GM18868 (cell line): ENCODE measurements at regions not wholly inside any gene's neighbourhood (a gene's known extent, or its start where the extent isn't known, plus 50 kb on each side); places are given as distances from the start of the nearest gene placed in this dataset.

ENCODE experiments used
- ATAC-seq: cut with Tn5 transposase; IDR thresholded peaks from one replicate; pipeline ENCODE4 v1.9.1; 2021; ENCODE audit warnings: mild to moderate bottlenecking, moderate library complexity; ENCODE audit not compliant: unreplicated experiment

DNA sequence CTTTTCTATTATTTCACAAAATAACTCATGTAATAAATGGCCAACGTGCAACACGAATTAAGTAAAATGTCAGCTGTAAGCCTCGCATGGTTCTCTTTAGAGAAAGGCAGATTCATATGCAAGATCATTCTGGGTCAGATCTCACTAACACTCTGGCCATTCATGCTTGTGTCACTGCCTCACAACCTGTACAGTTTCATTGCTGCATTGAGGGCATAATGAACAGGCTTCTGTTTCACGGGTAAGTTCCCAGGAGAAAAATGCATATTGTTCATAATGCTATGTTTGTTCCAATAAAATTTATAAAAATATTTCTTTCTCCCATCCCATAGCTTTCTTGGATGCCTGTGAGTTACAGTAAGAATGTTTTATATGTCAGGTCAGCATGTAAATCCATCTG is 734.0 kb upstream of the ANKRD30A start:
- no peak for ATAC-seq

DNA sequence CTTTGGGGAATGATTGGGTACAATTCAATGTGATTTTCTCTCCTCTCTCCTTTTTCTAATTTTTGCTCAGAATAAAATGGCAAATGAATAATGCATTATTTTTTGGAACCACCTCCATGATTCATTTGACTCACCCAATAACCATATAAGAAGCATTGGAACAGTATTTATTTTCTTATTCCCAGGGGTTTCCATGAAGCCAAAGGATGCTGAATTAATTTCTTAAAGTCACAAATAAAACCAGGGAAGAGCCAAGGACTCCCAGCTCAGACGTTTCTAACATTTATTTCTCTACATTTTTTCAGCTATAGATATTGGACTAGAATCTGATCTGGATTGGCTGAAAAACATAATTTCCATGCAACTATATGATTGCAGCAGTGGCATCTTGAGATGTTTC is 735.2 kb upstream of the ANKRD30A start:
- no peak for ATAC-seq

DNA sequence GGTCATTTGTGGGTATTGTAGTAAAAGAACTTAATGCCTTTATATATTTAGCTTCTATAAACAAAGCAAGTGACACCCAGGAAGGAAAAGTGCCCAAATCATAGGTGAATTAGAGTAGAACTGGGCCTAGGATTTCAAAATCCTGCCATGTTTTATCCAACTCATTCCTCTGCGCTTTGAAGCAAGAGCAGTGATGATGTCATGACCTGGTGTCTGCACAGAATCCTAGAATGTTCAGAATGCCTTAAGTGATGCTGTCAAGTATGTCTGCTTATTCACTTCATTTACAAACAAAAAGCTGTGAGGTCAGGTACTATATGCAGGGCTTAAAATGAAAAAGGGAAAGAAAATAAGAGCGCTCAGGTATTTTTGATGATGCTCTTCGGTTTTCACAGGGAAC is 737.2 kb upstream of the ANKRD30A start:
- ATAC-seq: no peak

DNA sequence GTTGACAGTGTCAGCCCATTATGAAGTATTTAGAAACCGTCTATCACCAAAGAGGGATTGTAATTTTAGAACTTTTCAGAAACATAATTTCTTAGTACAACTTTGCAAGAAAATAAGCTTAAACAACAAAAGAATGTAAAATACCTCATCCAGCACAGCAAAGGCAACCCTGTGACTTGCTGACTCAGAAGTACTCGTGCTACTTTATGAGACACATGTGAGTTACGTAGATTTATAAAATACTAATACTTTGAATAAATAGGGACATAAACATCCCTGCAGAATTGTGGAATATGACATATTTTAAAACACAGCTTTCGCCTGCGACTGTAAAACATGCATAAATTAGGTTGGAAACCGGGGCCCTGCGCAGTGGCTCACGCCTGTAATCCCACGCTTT is 739.7 kb upstream of the ANKRD30A start:
- ATAC-seq: no peak

DNA sequence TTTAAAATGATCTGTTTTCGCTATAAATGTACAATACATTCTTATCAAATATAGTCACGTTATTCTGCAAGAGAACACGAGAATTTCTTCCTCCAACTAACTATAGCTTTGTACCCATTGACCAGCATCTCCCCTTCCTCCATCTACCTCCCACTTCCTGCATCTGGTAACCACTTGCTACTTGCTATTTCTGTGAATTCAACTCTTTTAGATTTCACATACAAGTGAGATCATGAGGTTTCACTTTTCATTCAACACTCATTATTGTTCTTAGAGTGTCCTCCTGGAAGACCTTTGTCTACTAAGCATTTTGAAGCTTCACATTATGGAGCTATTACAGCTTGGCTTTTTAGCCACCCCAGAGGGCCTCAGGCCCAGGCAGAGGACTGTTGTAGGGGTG is 741.3 kb upstream of the FZD8 start:
- no peak for ATAC-seq

DNA sequence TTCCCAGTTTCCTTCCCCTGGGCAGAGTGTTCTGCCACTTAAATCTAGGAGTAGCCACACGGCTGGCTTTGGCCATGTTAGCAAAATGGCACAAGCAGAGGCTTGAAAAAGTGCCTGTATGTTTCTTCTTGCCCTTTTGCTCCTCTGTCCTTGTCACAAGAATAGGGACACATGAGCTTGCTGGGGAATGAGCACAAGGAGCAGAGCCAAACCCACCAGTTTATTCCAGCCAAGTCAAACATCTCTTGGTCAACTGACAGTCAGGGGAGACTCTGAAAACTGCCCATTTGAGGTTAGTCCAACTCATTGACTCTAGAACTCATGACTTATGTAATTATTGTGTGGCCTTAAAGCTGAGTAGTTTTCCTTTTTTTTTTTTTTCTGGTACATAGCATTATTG is 739.7 kb upstream of the FZD8 start:
- no peak for ATAC-seq

DNA sequence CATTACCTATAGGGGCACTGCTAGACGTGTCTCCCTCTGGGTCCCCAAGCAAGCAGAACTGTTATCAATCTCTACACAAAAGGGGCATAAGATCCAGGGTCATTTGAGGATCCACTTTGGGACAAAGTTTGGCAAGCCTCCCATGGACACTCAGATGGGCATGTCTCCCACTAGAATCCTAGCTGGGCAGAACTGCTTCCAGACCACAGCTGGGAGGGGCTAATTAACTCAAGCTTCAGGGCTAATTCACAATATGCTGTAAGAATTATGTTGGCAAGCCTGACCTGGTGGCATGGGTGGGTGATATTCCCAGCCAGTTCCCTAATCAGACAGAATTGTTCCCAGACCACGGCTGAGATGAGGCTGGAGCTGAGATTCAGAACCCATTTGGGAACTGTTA is 738.4 kb upstream of the FZD8 start:
- ATAC-seq: no peak

DNA sequence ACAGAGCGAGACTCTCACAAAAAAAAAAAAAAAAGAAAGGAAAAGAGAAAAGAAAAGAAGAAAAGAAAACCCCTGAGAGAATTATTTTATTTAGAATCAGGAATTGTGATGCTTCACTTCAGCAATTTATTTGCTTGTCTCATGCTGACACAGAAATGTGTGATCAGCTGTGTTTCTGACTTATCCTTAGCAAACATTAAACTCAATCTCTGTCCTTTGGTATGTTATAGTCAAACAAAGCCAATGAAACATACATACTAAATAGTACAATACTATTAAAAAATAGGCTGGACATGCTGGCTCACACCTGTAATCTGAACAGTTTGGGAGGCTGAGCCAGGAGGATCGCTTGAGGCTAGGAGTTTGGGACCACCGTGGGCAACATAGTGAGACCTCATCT is 733.0 kb upstream of the FZD8 start:
- no peak for ATAC-seq

DNA sequence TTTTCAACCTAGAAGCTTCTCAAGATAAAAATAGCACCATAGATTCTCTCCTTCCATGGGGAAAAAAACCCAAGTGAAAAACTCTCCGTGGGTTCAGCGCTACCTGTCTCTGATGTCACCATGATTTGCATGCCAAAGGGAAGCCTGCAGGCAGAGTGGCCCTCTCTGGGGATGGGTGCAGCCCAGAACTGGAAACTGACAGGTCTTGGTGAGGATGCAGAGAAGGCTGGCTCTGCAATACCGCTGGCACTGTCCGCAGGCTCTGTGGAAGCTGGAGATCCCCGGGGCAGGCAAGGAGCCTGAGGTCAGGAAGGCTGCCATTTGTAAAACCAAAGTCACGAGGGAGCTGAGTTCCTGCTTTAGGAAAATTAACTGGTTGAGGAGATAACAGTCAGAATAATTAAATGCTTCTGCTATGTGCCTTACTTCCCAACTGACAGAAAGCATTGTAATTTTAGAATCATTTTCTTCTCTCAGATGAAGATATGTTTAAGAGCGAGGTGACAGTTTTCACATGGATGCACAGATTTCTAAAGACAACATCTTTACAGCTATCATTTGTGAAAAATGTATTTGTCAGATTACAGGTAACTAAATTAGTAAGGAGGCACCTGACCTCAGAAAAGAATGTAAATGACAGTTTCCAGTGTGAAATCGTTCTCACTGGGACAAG is 731.5 kb upstream of the FZD8 start:
- no peak for ATAC-seq

DNA sequence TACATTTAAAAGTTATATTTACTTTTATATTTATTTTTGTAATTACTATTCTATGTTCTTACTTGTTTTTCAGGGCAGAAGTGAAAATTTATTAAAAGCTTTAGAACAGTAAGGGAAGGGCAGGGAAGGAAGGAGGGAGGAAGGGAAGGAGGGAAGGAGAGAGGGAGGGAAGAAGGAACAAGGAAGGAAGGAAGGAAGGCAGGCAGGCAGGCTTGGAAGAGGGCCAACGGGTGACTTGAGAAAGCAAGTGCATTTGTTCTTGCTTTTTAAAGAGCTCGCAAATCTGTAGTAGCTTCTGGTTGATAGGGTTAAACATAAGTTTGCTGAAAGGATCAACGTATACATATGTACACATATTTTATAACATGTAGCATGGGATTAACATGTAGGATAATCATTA is 725.3 kb upstream of the FZD8 start:
- no peak for ATAC-seq

DNA sequence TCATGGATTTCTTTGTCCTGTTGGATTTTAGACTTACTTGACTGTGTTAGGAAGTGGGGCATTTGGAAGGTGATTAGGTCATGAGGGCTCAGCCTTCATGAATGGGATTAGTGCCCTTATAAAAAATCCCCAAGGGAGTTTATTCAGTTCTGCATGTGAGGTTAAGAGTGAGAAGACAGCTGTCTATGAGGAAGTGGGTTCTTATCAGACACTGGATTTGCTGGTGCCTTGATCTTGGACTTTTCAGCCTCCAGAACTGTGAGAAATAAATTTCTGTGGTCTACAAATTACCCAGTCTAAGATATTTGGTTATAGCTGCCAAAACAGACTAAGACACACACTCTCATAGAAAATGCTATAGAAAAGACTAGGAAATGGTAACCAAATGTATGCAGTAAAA is 724.7 kb upstream of the FZD8 start:
- ATAC-seq: no peak

DNA sequence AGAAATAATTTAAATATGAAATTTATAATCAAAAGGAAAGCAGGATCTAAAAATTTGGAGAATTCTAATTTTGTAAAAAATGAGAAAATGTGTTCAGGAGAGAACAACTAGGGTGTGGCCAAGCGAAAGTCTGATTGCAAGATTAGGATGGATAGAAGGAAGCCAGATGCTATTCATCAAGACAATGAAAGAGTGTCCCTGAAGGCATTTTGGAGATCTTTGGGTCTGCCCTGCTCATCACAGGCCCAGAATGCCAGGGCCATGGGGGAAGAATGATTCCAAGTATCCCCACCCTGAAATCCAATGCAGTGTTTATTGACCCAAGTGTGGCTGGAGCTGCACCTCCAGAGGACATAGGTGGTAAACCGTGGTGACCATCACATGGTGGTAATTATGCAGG is 724.0 kb upstream of the FZD8 start:
- ATAC-seq: no peak

DNA sequence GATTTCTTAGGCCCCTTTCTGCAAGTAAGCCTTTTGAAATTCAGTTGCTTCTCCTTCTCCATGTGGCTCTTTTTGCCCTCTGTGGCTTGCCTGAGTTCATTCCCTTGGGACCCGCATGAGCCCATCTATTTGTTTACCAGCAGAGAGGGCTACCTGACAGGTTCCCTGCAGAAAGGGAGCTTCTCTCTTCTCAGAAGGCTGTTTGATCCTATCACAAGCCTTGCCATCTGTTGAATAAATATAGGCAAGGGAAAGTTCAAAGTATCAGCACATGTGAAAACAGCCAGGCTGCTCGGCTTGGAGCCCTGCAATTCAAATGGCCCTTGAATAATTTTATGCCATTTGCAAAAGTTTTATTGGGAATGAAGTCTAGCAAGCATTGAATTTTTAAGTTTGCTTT is 720.2 kb upstream of the FZD8 start:
- no peak for ATAC-seq

DNA sequence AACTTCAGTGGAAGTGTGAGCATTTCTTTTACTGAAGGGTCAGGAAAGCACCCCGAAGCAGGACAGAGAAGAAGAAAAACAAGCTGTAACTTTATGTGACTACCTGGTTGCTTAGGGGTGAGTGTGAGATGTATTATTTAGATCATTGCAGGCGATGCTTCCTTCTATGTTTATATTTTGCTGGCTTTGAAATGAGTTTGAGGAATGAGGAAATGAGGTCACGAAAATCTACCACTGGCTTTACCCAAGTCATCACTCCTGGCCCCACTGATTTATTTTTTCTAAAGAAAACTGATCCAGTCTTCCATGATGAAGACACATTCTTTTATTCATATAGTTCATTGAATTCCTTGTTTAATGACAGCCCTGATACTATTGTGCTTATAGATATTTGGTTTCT is 716.6 kb upstream of the FZD8 start:
- no peak for ATAC-seq

DNA sequence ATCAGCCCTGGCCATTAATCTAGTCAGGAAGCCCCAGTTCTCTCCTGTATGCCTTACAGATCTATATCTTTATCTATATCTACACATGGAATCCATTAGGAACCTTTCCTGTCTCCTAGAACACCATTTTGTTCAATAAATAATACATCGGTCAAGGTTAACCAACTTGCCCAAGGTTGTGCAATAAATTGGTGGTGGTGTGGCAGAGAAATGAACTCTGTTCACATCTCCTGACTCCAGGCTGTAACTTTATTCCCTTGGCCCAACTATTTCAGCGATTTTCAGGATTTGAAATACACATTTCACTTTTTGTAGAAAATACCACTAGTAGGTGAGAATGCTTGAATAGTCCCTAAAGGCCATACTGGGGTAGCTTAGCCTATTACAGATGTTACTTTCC is 712.5 kb upstream of the FZD8 start:
- no peak for ATAC-seq

DNA sequence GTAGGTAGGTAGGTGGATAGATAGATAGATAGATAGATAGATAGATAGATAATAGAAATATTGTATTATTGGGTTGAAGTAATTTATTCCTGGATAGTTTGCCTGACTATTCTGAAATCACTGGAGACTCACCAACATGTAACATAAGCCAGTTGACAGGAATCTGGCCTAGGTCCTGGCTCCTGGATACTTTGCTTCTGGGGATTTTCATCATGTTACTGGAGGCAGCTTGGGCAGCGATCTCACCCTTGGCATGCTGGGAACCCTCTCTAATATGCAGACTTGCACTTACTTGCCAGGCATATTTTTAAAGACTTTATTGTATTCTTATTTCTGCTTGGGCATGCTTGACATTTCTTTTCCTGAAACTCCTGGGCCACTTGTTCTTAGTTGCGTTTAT is 709.1 kb upstream of the FZD8 start:
- ATAC-seq: no peak

DNA sequence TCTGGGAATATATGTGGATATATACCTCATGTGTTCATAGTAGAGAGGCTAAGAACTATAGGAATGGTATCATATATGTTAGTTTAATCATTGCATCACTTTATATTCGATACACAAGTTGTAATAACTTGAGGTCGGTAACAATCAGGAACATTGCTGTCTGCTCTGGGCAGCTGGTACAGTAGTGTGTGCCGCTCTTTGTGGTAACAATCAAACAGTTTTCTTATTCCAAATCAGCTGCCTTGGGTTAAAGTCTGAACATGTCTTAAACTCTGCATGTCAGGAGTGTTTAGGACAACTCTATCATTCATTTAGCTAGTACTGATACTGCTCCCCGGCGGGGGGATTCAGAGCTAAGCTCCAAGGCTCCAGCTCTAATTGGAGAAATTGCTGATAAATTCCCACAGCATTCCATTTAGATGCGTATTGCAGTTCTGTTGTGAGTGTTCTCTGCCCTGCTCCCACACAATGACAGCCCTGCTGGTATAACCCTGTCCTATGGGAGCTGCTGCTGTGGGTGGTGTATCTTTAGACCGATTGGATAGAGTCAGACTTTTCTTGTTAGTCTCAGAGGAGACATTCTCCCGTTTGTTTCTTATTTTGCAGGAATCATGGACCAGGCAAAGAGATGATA is 707.5 kb upstream of the FZD8 start:
- no peak for ATAC-seq

DNA sequence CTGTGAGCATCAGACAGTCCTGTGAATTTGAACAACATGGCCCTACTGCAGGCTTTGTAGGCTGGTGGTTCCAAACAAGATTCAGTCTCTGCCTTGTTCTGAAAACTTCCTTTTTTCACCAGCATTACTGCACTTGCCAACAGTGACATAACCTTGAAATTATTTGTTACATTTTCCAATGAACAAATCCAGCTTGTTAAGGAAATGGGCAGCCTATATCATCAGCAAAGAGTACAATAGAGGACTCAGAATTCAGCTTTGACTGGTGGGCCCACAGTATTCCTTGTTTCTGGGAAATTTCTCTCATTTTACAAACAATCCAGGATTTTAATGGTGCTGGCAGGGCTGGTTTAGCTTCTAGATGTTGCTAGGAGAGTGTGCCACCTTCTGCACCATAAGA is 703.7 kb upstream of the FZD8 start:
- ATAC-seq: no peak

DNA sequence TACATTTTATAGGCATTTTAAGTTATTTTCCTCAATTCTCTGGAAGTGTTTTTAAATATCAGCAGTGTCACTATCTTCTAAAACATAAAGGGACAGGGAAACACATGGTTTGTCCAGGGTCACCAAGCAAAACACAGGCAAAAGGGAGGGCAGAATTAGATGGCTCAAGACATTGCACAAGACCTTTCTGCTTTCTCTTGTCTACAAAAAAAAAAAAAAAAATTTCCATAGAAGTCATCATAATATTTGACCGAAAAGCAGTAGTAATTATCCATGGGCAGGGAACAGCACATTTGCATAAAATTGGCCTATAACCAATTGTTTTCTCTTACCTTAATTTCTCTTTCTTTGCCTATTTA is 703.1 kb upstream of the FZD8 start:
- ATAC-seq: no peak

DNA sequence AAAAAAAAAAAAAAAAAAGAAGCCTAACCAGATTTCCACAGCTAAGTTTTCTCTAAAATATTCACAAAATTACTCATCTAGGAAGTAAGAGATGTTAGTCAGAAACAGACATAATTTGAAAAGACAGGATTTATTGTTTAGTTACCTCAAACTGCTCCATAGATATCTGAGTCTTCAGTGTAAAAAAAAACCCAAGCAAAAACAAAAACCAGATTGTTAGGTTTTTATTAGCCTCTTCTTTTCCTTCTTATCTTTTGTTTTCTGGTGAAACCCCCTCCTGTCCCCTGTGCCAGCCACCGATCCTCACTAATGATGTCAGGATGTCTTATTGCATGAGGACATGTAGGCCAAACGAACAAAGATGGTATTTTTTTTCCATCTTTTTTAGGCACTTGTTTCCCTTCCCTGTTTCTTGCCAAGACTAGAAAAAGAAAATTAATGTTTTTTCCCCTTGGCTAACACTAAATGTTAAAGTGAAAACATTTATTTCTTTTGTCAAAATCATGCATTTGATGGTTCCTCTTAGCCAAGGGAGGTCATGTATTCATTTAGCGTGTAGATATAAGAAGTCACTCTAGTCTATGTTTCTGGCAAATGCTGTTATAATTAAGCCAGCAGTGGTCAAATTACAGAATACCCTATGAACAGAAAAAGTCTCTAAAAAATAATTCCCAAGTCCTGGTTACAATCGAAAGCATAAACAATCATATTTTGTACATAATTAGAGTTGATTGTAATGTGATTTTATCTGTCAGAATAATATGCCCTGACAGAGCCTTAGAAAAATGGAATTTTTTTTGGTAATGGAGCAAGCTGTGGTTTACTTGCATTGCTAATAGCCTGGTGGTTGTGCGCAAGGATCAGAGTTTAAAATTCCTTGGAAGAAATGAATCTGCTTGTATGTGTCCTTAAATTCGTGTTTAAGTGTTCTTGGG is 702.4 kb upstream of the FZD8 start:
- ATAC-seq: no peak

DNA sequence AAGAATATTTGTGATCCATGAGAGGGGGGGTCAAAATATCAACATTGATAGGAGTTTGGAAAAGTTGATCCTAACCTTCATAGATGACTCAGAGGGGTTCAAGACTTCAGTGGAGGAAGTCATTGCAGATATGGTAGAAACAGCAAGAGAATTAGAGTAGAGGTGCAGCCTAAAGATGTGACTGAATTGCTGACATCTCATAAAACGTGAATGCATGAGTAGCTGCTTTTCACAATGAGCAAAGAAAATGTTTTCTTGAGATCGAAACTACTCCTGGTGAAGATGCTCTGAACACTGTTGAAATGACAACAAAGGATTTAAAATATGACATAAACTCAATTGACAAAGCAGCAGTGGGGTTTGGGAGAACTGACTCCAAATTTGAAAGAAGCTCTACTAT is 700.7 kb upstream of the FZD8 start:
- ATAC-seq: no peak

DNA sequence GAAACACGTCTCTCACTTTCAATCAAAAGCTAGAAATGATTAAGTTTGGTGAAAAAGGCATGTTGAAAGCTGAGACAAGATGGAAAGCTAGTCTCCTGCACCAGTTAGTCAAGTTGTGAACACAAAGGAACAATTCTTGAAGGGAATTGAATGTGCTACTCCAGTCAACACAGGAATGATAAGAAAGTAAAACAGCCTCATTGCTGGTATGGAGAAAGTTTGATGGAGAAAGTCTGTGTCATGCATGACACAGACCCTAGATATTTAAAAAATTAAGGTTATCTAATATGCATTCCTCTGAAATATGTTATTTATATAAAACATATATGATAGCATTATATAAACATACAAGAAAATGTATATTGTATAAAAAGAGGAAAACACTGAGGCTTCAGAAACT is 699.4 kb upstream of the FZD8 start:
- ATAC-seq: no peak
